Natural killer cell (primary cell): ENCODE measurements at regions not wholly inside any gene's neighbourhood (a gene's known extent, or its start where the extent isn't known, plus 50 kb on each side); places are given as distances from the start of the nearest gene placed in this dataset.

Experiments
- ATAC-seq, 3 donors: fragments of 150-1000 bp in 2 of 3; fragments of 200-7000 bp in 1 of 3; cut with Tn5 transposase; 1 replicate in 1 of 3; 2 replicates in 2 of 3; pipeline ENCODE4 v1.10.0; 2021; ENCODE audit warnings: mild to moderate bottlenecking in 2 of 3, moderate library complexity in 2 of 3
- DNase-seq, 2 donors: peaks; one replicate each; pipeline versions ENCODE4 v3.0.0 to v3.0.0-alpha.2; 2013 to 2021; ENCODE audit warnings: mixed read lengths in 1 of 2
- H3K27ac ChIP-seq: one replicate; pipeline ENCODE4 v1.5.1; 2013; ENCODE audit warnings: mild to moderate bottlenecking, low read length
- H3K27me3 ChIP-seq: one replicate; pipeline ENCODE4 v1.6.1; 2013; ENCODE audit warnings: low read length; ENCODE audit not compliant: control insufficient read depth, insufficient read depth
- H3K36me3 ChIP-seq: one replicate; pipeline ENCODE4 v1.6.1; 2013; ENCODE audit warnings: low read length; ENCODE audit not compliant: control insufficient read depth, insufficient read depth
- H3K4me1 ChIP-seq: one replicate; pipeline ENCODE4 v1.6.1; 2013; ENCODE audit warnings: low read length; ENCODE audit not compliant: control insufficient read depth, insufficient read depth
- H3K4me3 ChIP-seq: one replicate; pipeline ENCODE4 v1.5.1; 2013; ENCODE audit warnings: low read length
- H3K9me3 ChIP-seq: one replicate; pipeline ENCODE4 v1.6.1; 2013; ENCODE audit warnings: low read length; ENCODE audit not compliant: control insufficient read depth, insufficient read depth
- H3K27ac Mint-ChIP-seq, 2 donors: one replicate each; pipeline ENCODE4 v1.8.0; 2022; ENCODE audit warnings: mild to moderate bottlenecking in 2 of 2, mixed read lengths in 2 of 2, moderate library complexity in 1 of 2
- H3K27me3 Mint-ChIP-seq, 2 donors: one replicate each; pipeline ENCODE4 v1.8.0; 2022; ENCODE audit warnings: low read depth in 2 of 2, mixed read lengths in 2 of 2
- H3K36me3 Mint-ChIP-seq: one replicate; pipeline ENCODE4 v1.8.0; 2022; ENCODE audit warnings: mixed read lengths
- H3K4me1 Mint-ChIP-seq, 2 donors: one replicate each; pipeline ENCODE4 v1.8.0; 2022; ENCODE audit warnings: mixed read lengths in 2 of 2
- H3K4me3 Mint-ChIP-seq: one replicate; pipeline ENCODE4 v1.8.0; 2022; ENCODE audit warnings: mild to moderate bottlenecking, moderate library complexity, mixed read lengths
- H3K9me3 Mint-ChIP-seq, 2 donors: one replicate each; pipeline ENCODE4 v1.8.0; 2022; ENCODE audit warnings: mixed read lengths in 2 of 2
- CTCF ChIP-seq: fragments of 200-600 bp; IDR thresholded peaks from one replicate; pipeline ENCODE4 v1.8.0; 2022; ENCODE audit warnings: antibody characterized with exemption
- WGBS: methylation state at CpG from one replicate; pipeline ENCODE4 v1.1.7; 2013; ENCODE audit warnings: missing lambda C conversion rate; ENCODE audit not compliant: insufficient coverage; 5-methylcytosine and 5-hydroxymethylcytosine counted together
- intact Hi-C: fragments of 100-400 bp; cut with micrococcal nuclease; formaldehyde crosslinking; loops from one replicate; pipeline ENCODE4 v1.14.2; 2022

- 0% methylated on average over 1 of the region's 4 CpGs for WGBS
- H3K36me3 ChIP-seq: no peaks in the 10 kb centered on the region
- intact Hi-C loops: no loop called here
Measured at GRCh38 chr20:11850901-11851300, 66.8 kb upstream of the BTBD3 start.

GRCh38 chr20:11851646-11852045 is 66.0 kb upstream of the BTBD3 start:
- TF ChIP-seq CTCF: no peak
- H3K4me3 Mint-ChIP-seq: no peak overlapping the region
- no CpG with 5 or more reads among the region's 1 CpG for WGBS
- intact Hi-C loops: no loop called here
- Histone ChIP-seq H3K36me3 (no peaks in the 10 kb centered on the region), H3K27me3 (no peaks in the 10 kb centered on the region), H3K4me3 (no peak overlapping the region), H3K27ac (no peak overlapping the region), H3K9me3 (no peaks in the 10 kb centered on the region), H3K4me1 (no peaks in the 10 kb centered on the region)
- no peak for DNase-seq
- ATAC-seq: no peak
- no peaks in the 10 kb centered on the region for H3K27me3 Mint-ChIP-seq
- H3K36me3 Mint-ChIP-seq: no peaks in the 10 kb centered on the region
- H3K9me3 Mint-ChIP-seq: peaks cover 5 to 11% of the 10 kb centered on the region in 2 donors
- H3K4me1 Mint-ChIP-seq: no peaks in the 10 kb centered on the region
- H3K27ac Mint-ChIP-seq: no peak overlapping the region

More at GRCh38 chr20:11850901-11851300, 66.8 kb upstream of the BTBD3 start:
- Histone ChIP-seq H3K9me3 (no peaks in the 10 kb centered on the region), H3K27me3 (no peaks in the 10 kb centered on the region), H3K4me3 (no peak overlapping the region), H3K4me1 (no peaks in the 10 kb centered on the region), H3K27ac (no peak overlapping the region)
- H3K27me3 Mint-ChIP-seq: no peaks in the 10 kb centered on the region
- H3K4me3 Mint-ChIP-seq: no peak overlapping the region
- H3K9me3 Mint-ChIP-seq: peaks cover 6 to 11% of the 10 kb centered on the region in 2 donors
- H3K36me3 Mint-ChIP-seq: no peaks in the 10 kb centered on the region
- ATAC-seq (no peak), DNase-seq (no peak)
- H3K27ac Mint-ChIP-seq: no peak overlapping the region
- H3K4me1 Mint-ChIP-seq: no peaks in the 10 kb centered on the region
- no peak for TF ChIP-seq CTCF

GRCh38 chr20:11852189-11852588 is 65.5 kb upstream of the BTBD3 start:
- H3K36me3 Mint-ChIP-seq: no peaks in the 10 kb centered on the region

More at GRCh38 chr20:11852189-11852588, 65.5 kb upstream of the BTBD3 start:
- H3K27ac ChIP-seq: no peak overlapping the region
- no peak overlapping the region for H3K4me3 Mint-ChIP-seq
- H3K9me3 Mint-ChIP-seq: peaks cover 4 to 11% of the 10 kb centered on the region in 2 donors
- H3K4me1 Mint-ChIP-seq: no peaks in the 10 kb centered on the region
- H3K9me3 ChIP-seq: no peaks in the 10 kb centered on the region
- no peak overlapping the region for H3K27ac Mint-ChIP-seq
- H3K27me3 ChIP-seq: no peaks in the 10 kb centered on the region
- no peaks in the 10 kb centered on the region for H3K27me3 Mint-ChIP-seq
- H3K4me1 ChIP-seq: no peaks in the 10 kb centered on the region
- H3K36me3 ChIP-seq: no peaks in the 10 kb centered on the region
- ATAC-seq (no peak), DNase-seq (no peak)
- TF ChIP-seq CTCF: no peak
- no peak overlapping the region for H3K4me3 ChIP-seq
- WGBS: no CpG with 5 or more reads among the region's 2 CpGs
- intact Hi-C loops: no loop called here
